ENCODE measurements at regions not wholly inside any gene's neighbourhood (a gene's known extent, or its start where the extent isn't known, plus 50 kb on each side); places are given as distances from the start of the nearest gene placed in this dataset.
"Not testable (repeated sequence)": the region's sequence is repeated elsewhere in the genome, so short reads cannot be mapped to it uniquely, and the experiment has no call there.

DNA sequence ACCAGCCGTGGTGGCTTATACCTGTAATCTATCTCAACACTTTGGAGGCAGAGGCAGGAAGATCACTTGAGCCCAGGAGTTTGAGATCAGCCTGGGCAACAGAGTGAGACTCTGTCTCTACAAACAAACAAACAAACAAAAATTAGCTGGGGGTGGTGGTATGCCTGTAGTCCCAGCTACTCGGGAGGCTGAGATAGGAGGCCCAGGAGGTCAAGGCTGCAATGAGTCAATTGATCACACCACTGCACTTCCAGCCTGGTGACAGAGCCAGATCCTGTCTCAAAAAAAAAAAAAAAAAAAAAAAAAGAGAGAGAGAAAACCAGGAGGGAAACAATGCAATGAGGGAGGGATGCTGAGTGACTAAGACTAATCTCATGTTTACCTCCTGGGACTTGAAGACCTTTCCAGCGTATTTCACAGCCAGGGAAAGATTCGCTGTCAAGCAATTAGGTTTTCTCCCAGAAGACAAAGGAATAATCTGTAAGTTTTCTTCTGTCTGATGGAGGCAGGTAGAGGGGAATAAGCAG is 51.1 kb upstream of the MIER3 start:
- Histone ChIP-seq H3K27me3 (ENCODE audit: control insufficient read depth, insufficient read depth, low read length) (no peaks in the 10 kb centered on the region), H3K4me1 (ENCODE audit: control insufficient read depth, insufficient read depth, low read length) (no peaks in the 10 kb centered on the region), H3K36me3 (ENCODE audit: control insufficient read depth, insufficient read depth, low read length) (no peaks in the 10 kb centered on the region), H3K9me3 (ENCODE audit: control insufficient read depth, insufficient read depth, low read length) (no peaks in the 10 kb centered on the region), H3K4me3 (ENCODE audit: low read depth, low read length) (no peak overlapping the region), H3K9ac (ENCODE audit: low read depth, low read length) (no peak overlapping the region)

DNA sequence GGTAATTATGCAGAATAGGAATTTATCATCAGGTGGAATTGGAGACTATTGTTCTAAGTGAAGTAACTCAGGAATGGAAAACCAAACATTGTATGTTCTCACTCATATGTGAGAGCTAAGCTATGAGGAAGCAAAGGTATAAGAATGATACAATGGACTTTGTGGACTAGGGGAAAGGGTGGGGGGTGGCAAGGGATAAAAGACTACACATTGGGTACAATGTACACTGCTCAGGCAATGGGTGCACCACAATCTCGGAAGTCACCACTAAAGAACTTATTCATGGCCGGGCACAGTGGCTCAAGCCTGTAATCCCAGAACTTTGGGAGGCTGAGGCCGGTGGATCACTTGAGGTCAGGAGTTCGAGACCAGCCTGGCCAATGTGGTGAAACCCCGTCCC is 51.6 kb upstream of the MIER3 start:
- H3K4me3 ChIP-seq (ENCODE audit: low read depth, low read length); H3K36me3 ChIP-seq (ENCODE audit: control insufficient read depth, insufficient read depth, low read length); H3K9ac ChIP-seq (ENCODE audit: low read depth, low read length); H3K9me3 ChIP-seq (ENCODE audit: control insufficient read depth, insufficient read depth, low read length); H3K4me1 ChIP-seq (ENCODE audit: control insufficient read depth, insufficient read depth, low read length); H3K27me3 ChIP-seq (ENCODE audit: control insufficient read depth, insufficient read depth, low read length): not testable (repeated sequence)

DNA sequence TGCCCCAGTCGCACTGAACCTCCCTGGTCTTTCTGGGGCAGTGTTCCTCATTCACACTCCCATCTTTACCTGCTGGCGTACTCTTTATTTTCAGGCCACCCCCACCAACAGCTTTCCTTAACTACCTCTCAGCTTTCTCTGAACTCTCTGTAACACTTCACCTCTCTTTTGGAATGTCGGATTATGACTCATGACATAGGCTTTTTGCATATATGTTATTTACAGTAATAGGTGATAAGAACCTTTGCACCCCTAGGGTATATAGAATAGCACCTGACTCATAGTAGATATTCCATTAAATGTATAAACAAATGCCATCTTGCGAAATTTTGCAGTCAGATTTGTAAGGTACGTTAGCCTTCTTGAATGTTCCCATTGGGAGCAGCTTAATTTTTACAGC is 52.9 kb upstream of the MIER3 start:
- Histone ChIP-seq H3K9ac (ENCODE audit: low read depth, low read length) (no peak overlapping the region), H3K4me3 (ENCODE audit: low read depth, low read length) (no peak overlapping the region), H3K4me1 (ENCODE audit: control insufficient read depth, insufficient read depth, low read length) (no peaks in the 10 kb centered on the region), H3K27me3 (ENCODE audit: control insufficient read depth, insufficient read depth, low read length) (no peaks in the 10 kb centered on the region), H3K9me3 (ENCODE audit: control insufficient read depth, insufficient read depth, low read length) (no peaks in the 10 kb centered on the region), H3K36me3 (ENCODE audit: control insufficient read depth, insufficient read depth, low read length) (no peaks in the 10 kb centered on the region)

GRCh38 chr5:57007344-57007743 is 55.4 kb upstream of the MIER3 start:
- no peaks in the 10 kb centered on the region for H3K9me3 ChIP-seq (ENCODE audit: control insufficient read depth, insufficient read depth, low read length)
- H3K9ac ChIP-seq (ENCODE audit: low read depth, low read length), result no peak overlapping the region
- no peak overlapping the region for H3K4me3 ChIP-seq (ENCODE audit: low read depth, low read length)
- no peaks in the 10 kb centered on the region for H3K36me3 ChIP-seq (ENCODE audit: control insufficient read depth, insufficient read depth, low read length)
- no peaks in the 10 kb centered on the region for H3K4me1 ChIP-seq (ENCODE audit: control insufficient read depth, insufficient read depth, low read length)
- H3K27me3 ChIP-seq (ENCODE audit: control insufficient read depth, insufficient read depth, low read length), result no peaks in the 10 kb centered on the region

DNA sequence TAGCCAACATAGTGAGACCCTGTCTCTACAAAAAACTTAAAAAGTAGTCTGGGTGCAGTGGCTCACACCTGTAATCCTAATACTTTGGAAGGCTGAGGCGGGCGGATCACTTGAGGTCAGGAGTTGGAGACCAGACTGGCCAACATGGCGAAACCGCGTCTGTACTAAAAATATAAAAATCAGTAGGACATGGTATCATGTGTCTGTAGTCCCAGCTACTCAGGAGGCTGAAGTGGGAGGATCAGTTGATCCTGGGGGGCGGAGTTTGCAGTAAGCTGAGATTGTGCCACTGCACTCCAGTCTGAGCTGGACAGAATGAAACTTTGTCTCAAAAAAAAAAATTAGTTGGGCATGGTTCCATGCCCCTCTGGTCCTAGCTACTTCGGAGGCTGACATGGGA is 57.9 kb upstream of the MIER3 start:
- Histone ChIP-seq H3K4me3 (ENCODE audit: low read depth, low read length) (no peak overlapping the region), H3K9me3 (ENCODE audit: control insufficient read depth, insufficient read depth, low read length) (no peaks in the 10 kb centered on the region), H3K36me3 (ENCODE audit: control insufficient read depth, insufficient read depth, low read length) (no peaks in the 10 kb centered on the region), H3K27me3 (ENCODE audit: control insufficient read depth, insufficient read depth, low read length) (no peaks in the 10 kb centered on the region), H3K9ac (ENCODE audit: low read depth, low read length) (no peak overlapping the region), H3K4me1 (ENCODE audit: control insufficient read depth, insufficient read depth, low read length) (peaks cover 9% of the 10 kb centered on the region)

DNA sequence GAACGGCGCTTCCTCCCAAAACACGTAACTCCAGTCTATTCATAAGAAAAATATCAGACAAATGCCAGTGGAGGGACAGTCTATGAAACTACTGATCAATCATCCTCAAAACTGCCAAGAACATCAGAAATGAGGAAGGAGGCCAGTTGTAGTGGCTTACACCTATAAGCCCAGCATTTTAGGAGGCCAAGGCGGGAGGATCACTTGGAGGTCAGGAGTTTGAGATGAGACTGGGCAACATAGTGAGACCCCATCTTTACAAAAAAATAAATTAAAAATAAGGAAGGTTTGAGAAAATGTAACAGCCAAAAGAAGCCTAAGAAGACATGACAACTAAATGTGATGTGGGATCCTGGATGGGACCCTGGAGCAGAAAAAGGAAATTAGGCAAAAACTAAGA is 58.9 kb upstream of the MIER3 start:
- H3K9ac ChIP-seq (ENCODE audit: low read depth, low read length), result no peak overlapping the region
- peaks cover 9% of the 10 kb centered on the region for H3K4me1 ChIP-seq (ENCODE audit: control insufficient read depth, insufficient read depth, low read length)
- no peak overlapping the region for H3K4me3 ChIP-seq (ENCODE audit: low read depth, low read length)
- H3K9me3 ChIP-seq (ENCODE audit: control insufficient read depth, insufficient read depth, low read length), result no peaks in the 10 kb centered on the region
- H3K36me3 ChIP-seq (ENCODE audit: control insufficient read depth, insufficient read depth, low read length), result no peaks in the 10 kb centered on the region
- H3K27me3 ChIP-seq (ENCODE audit: control insufficient read depth, insufficient read depth, low read length), result no peaks in the 10 kb centered on the region

GRCh38 chr5:57012511-57012910 is 60.6 kb upstream of the MIER3 start:
- Histone ChIP-seq H3K4me3 (ENCODE audit: low read depth, low read length) (no peak overlapping the region), H3K9me3 (ENCODE audit: control insufficient read depth, insufficient read depth, low read length) (no peaks in the 10 kb centered on the region), H3K9ac (ENCODE audit: low read depth, low read length) (no peak overlapping the region), H3K27me3 (ENCODE audit: control insufficient read depth, insufficient read depth, low read length) (no peaks in the 10 kb centered on the region), H3K4me1 (ENCODE audit: control insufficient read depth, insufficient read depth, low read length) (peaks cover 9% of the 10 kb centered on the region), H3K36me3 (ENCODE audit: control insufficient read depth, insufficient read depth, low read length) (no peaks in the 10 kb centered on the region)

GRCh38 chr5:57025961-57026360 is 74.0 kb upstream of the MIER3 start:
- Histone ChIP-seq H3K4me1 (ENCODE audit: control insufficient read depth, insufficient read depth, low read length) (no peaks in the 10 kb centered on the region), H3K4me3 (ENCODE audit: low read depth, low read length) (no peak overlapping the region), H3K9me3 (ENCODE audit: control insufficient read depth, insufficient read depth, low read length) (no peaks in the 10 kb centered on the region), H3K36me3 (ENCODE audit: control insufficient read depth, insufficient read depth, low read length) (no peaks in the 10 kb centered on the region), H3K9ac (ENCODE audit: low read depth, low read length) (no peak overlapping the region), H3K27me3 (ENCODE audit: control insufficient read depth, insufficient read depth, low read length) (no peaks in the 10 kb centered on the region)

DNA sequence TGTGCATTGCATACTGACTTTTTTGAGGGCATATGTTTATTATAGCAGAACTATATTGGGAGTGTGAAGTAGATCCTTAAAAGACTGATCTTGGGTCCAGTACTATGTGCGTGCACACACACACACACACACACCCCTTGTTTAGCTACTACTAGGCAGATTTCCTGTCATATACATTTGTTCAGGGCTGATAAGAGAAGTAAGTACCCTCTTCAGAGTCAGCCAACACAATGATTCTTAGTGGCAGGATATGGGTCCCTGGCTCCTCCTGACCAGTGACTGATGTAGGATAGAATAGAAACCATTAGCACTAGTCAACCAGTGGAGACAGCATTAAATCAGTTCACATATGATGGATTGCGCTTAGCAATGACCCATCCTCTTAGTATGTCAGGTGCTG is 76.2 kb upstream of the MIER3 start:
- Histone ChIP-seq H3K9ac (ENCODE audit: low read depth, low read length) (no peak overlapping the region), H3K9me3 (ENCODE audit: control insufficient read depth, insufficient read depth, low read length) (no peaks in the 10 kb centered on the region), H3K27me3 (ENCODE audit: control insufficient read depth, insufficient read depth, low read length) (no peaks in the 10 kb centered on the region), H3K4me3 (ENCODE audit: low read depth, low read length) (no peak overlapping the region), H3K4me1 (ENCODE audit: control insufficient read depth, insufficient read depth, low read length) (no peaks in the 10 kb centered on the region), H3K36me3 (ENCODE audit: control insufficient read depth, insufficient read depth, low read length) (no peaks in the 10 kb centered on the region)

DNA sequence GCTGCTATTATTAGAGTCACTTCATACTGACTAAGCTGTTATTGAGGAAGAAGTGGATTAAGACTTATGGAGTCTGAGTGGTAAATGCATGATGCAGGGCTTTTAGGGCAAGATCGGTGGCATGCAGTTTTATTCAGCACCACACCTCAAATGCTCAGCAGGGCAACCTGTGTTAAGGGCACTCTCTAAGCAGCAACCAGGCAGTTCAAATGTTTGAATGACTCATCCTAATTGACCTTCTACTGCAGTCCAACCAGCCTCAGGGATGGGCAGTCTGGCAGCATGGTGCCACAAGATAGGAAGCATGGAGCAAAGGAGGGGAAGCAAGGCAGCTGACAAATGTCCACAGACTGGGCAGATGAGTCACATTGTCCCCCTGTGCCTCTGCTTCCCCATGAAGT is 80.2 kb upstream of the MIER3 start:
- Histone ChIP-seq H3K9me3 (ENCODE audit: control insufficient read depth, insufficient read depth, low read length) (no peaks in the 10 kb centered on the region), H3K4me3 (ENCODE audit: low read depth, low read length) (no peak overlapping the region), H3K9ac (ENCODE audit: low read depth, low read length) (no peak overlapping the region), H3K36me3 (ENCODE audit: control insufficient read depth, insufficient read depth, low read length) (no peaks in the 10 kb centered on the region), H3K4me1 (ENCODE audit: control insufficient read depth, insufficient read depth, low read length) (no peaks in the 10 kb centered on the region), H3K27me3 (ENCODE audit: control insufficient read depth, insufficient read depth, low read length) (no peaks in the 10 kb centered on the region)

DNA sequence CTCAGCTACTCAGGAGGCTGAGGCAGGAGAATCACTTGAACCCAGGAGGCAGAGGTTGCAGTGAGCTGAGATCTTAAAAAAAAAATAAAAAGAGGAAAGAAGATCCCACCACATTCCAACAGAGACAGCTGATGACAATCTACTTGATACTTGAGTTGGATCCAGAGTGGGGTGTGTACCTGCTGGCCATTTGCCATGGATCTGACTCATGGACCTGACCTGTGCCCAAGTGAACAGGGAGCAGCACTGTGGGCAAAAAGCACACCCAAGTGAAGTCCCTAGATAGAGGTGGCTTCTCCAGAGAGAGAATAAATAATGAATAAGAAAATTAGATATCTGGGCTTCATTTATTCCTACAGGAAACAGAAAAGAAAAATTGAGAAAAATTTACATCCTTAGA is 81.2 kb upstream of the MIER3 start:
- no peaks in the 10 kb centered on the region for H3K27me3 ChIP-seq (ENCODE audit: control insufficient read depth, insufficient read depth, low read length)
- H3K9me3 ChIP-seq (ENCODE audit: control insufficient read depth, insufficient read depth, low read length), result no peaks in the 10 kb centered on the region
- H3K4me1 ChIP-seq (ENCODE audit: control insufficient read depth, insufficient read depth, low read length), result no peaks in the 10 kb centered on the region
- no peaks in the 10 kb centered on the region for H3K36me3 ChIP-seq (ENCODE audit: control insufficient read depth, insufficient read depth, low read length)
- no peak overlapping the region for H3K4me3 ChIP-seq (ENCODE audit: low read depth, low read length)
- H3K9ac ChIP-seq (ENCODE audit: low read depth, low read length), result no peak overlapping the region

- no peaks in the 10 kb centered on the region for H3K9me3 ChIP-seq (ENCODE audit: control insufficient read depth, insufficient read depth, low read length)
- no peaks in the 10 kb centered on the region for H3K27me3 ChIP-seq (ENCODE audit: control insufficient read depth, insufficient read depth, low read length)
- H3K9ac ChIP-seq (ENCODE audit: low read depth, low read length), result no peak overlapping the region
- no peak overlapping the region for H3K4me3 ChIP-seq (ENCODE audit: low read depth, low read length)
- H3K36me3 ChIP-seq (ENCODE audit: control insufficient read depth, insufficient read depth, low read length), result no peaks in the 10 kb centered on the region
- no peaks in the 10 kb centered on the region for H3K4me1 ChIP-seq (ENCODE audit: control insufficient read depth, insufficient read depth, low read length)
These were observed 81.6 kb upstream of the MIER3 start for GRCh38 chr5:57033503-57033902.

All from iPS-15b (cell line).